ENCODE measurements at regions not wholly inside any gene's neighbourhood (a gene's known extent, or its start where the extent isn't known, plus 50 kb on each side); places are given as distances from the start of the nearest gene placed in this dataset.
"Not testable (repeated sequence)": the region's sequence is repeated elsewhere in the genome, so short reads cannot be mapped to it uniquely, and the experiment has no call there.

DNA sequence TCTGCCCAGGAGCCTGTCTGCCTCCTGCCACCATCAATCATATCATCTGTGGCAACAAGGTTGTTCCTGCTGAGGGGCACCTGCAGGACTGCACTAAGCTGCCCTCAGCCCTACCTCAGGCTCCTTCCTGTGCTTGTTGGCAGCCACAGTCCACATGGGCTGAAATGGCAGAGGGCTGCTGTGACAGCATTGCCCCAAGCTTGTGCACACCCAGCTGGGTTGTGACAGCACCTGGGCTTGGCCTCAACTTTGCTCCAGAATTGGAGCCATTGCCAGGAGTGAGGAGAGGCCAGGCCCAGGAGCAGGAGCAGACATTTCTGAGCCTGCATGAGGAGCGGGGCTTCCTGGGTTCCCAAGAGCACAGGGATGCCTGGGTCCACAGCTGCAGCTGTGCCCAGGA lies 340.9 kb upstream of the CHRM2 start:
- DNase-seq = no peak

DNA sequence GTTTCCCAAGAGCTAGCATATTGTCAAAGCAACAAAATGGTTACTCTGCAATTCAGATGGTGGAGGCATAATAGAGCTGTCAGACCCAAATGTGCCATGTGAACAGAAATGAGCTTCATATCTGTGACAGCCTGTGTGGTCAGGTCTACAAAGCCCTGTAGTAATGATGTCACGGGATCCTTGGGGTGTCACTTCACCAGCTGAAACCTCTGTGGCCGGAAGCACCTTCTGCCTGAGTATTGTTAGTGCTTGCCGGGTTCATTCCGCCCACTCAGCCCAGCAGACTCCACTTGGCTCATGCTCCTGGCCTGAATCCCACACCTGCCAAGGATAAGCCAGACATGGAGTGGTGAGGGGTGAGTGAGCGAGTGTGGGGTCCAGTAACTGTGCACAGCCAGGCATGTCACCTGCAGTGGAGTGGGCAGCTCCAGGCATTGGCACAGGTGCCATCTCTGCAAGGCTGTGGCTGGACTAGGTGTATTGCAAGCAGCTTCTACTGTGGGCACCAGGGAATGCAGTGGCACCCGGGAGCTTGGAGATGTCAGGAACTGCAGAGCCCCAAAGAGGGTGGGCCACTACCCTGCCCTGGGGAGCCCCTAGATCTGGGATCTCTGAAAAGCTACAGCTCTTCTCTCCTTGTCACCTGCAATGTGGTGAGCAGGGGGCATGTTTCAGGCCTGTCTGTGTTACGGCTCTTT lies 341.9 kb upstream of the CHRM2 start:
- DNase-seq = no peak

DNA sequence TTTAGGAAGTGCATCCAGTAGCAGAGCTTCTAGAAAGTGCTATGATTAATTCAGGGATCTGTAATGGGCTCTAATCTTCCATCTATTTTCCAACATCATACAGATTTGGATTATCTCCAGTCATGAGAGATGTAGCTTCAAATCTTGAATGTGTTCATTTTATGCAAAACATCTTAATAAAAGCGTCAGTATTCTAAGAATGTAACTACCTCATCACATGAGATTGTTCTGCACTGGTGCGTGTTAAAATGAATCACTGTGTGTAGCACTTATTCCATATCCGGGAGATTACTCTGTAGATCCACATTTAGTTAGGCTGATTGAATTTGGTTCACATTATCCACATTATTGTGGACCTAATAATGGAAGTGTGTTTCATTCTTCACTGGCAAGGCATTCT lies 344.9 kb upstream of the CHRM2 start:
- no peak for DNase-seq

DNA sequence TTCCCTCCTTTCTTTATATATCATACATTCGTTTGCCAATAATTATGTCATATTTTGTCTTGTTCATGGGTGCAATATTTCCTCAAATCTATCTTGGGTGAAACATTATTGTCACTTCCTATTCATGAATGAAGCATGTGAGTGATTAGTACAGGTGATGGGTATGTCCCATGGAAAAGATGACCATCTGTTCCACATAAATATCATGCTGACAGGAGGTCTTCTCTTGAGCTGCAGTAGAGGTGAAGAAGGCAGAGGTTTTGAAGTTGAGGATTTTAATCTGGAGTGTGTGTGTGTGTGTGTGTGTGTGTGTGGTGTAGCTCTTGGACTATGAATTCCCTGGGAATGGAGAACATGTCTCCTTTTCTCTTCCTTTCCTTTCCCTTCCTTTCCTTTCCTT lies 350.5 kb upstream of the CHRM2 start:
- DNase-seq = no peak

DNA sequence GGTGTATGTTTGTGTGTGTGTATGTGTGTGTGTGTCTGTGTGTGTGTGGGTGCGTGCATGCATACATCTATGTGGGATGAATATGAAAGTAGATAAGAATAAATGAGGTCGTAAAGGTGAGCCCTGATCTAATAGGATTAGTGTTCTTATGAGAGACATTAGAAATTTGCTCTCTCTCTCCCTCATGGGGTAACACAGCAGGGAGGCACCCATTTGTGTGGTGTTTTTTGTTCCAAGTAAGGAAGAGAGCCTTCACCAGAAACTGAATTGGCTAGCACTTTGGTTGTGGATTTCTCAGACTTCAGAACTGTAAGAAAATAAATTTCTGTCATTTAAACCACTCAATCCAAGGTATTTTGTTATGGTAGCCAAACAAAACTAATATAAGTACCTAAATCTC lies 353.7 kb upstream of the CHRM2 start:
- DNase-seq = no peak

DNA sequence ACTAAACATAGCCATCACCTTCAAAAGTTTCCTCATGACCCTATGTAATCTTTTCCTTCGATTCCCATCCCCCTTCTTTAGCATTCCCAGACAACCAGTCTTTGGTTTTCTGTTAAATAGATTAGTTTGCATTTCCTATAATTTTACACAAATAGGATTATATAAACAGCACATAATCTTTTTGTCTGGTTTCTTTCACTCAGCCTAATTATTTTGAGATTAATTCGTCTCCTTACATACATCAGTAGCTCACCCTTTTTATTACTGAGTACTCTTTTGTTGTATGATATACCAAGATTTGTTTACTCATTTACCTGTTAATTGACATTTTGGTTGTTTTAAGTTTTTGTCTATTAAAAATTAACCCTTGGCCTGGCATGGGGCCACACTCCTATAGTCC lies 354.7 kb upstream of the CHRM2 start:
- DNase-seq = no peak

DNA sequence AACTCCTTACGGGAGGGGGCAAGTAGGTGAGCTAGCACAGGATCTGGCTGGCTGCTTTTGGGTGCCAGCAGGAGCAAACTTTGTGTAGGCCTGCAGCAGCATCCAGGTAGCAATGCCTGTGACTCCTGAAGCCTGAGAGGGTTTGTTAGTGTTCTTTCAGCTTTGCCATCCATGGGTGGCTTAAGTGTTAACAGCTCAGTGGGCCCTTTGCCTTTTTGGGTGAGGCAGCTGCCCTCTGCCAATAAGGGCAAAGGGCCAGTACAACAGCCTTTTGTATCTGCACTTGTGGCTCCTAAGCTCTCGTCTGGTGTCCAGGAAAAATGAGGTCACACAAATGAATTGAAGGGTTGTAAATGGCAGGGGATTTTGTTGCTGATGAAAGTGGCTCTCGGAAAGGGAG lies 359.0 kb upstream of the CHRM2 start:
- DNase-seq = no peak

DNA sequence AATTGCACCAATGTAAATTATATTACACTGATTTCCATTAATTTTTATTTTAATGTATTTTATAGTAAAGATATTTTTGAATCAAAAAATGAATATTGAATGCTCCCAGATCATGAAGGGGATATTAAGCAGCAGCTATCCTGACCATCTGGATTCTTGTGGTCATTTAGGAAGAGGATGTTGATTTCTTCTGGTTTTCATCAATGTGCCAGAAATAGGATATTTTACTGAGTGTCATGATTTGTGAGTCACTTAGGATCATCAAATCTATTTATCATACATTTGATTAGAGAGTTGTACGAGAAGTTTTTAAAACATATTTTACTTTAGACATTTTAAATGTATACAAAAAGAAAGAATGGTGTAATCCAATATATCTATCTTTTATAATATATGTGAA lies 366.3 kb upstream of the CHRM2 start:
- no peak for DNase-seq

DNA sequence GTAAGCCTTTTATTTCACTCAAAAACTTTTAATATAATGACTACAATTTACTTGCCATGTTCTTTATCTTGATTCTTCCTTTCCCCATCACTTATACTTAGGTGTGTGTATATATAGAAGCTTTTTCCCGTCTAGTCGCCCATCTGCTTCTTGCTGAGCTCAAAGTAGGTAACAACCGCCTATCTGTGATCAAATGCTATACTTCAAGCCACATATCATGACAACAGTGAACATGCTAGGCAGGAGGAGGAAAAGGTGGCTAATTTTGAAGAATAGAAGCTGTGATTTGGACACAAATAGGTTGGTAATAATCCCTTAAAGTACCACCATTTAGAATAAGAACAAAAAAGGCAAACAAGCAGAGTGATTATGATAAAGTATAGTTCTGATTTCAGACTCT lies 367.3 kb upstream of the CHRM2 start:
- no peak for DNase-seq

DNA sequence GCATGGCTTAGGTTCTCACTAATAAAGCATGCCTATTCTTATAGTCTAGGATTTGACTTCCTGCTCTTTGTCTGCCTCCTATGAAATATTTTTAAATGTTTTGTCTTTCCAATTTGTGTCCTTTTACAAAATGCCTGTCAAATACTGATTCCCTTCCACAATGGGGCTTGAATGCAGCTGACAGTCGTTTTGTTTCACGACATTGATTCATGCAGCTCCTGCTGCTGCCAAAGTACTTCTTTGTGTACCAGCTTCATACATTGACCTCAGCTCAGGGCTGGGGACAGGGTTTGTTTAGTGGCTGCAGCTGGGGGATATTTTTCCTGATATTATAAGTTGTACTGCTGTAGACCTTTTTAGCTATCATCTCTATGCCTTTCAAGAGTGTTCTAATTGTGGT lies 371.9 kb upstream of the CHRM2 start:
- DNase-seq = no peak

DNA sequence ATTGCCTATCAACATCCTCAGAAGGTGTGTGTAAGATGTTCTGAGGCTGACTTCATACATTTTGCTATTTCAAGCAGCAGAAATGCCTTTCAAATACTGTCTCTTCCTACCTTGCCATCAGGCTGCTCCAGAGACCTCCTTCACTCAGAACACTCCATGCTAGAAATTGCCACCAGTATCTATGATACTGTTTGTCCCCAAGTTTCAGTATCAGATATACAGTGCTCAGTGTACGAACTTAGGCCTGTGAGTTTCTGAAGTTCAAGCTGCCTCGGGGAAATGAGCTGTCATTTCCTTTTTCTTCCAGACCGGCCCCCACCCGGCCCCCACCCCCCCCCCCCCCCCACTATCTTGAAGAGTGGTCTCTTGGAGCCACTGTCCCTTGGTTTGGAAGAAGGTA lies 373.4 kb upstream of the CHRM2 start:
- no peak for DNase-seq

DNA sequence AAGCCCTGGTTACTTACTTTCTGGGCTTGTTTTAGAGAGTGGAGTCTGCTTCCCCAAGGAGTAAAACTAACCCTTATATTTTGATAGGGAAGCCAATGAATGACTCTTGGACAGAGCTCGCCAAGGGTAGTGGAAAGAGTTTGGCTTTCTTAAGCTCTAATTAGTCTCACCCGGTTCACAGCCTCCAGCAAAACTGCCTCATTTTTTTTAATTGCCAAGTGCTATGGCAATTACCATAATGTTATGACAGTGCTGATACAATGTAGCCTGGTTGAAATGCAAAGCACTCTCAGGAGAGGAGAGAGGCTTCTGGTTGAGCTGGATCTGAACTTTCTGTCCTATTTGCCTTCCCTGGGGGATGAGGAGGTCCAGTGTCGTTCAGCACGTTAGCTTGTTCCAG lies 376.1 kb upstream of the CHRM2 start:
- no peak for DNase-seq

DNA sequence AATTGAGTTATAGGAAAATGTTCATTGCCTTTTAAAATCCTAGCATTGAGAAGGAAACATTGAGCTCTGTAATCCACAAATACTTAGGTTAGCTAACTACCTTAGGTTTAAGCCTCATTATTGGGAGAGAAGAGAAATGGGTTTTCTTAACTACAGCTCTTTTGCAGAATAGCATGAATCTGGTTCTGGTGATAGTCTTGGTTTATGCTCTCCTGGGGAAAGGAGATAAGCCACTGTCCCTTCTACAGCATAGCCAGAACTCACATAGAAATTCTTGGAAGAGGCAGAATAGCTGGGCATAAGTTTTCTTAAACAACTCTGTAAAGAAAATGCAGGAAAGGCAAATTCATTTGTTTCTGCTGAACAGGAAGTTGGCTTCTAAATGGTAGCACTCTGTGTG lies 378.6 kb upstream of the CHRM2 start:
- DNase-seq = no peak

DNA sequence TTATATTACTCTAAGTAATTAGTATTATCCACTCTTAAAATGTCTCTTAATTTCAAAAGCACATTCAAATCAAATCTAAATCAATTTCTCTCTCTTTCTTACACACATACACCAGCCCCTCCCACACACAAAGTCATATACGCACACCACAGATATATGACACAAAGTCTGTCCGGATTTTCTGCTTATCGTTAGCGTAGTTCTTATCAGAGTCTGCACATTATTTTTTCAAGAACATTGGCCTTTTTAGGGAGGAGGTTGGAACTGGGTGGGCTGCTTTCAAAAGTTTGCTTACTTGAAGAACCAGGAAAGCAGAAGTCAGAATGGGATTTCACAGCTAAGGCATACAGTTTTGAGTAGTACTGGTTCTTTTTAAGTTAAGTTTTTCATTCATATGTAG lies 387.6 kb upstream of the CHRM2 start:
- DNase-seq = no peak

DNA sequence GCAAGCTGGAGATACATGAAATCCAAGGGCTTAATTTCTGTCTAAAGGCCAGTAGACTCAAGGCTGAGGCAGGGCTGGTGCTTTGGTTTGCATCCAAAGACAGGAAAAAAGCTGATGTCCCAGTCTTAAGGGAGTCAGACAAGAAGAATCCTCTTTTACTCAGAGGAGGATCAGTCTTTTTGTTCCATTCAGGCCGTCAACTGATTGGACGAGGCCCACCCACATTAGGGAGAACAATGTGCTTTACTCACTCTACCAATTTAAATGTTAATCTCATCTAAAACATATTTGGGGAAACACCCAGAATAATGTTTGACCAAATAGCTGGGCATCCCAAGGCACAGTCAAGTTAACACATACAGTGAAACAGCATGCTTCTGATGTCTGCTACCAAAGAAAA lies 388.5 kb upstream of the CHRM2 start:
- no peak for DNase-seq

DNA sequence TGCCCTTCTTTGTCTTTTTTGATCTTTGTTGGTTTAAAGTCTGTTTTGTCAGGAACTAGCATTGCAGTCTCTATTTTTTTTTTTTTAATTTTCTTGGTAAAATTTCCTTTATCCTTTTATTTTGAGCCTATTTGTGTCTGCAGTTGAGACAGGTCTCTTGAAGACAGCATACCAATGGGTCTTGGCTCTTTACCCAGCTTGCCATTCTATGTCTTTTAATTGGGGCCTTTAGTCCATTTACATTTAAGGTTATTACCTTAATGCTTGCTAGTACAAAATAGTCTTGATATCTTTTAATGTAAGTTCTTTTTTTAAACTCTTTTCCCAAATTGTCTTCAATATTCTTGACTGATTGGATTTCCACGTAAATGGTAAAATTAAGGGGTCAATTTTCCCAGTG lies 398.3 kb upstream of the CHRM2 start:
- DNase-seq = no peak

DNA sequence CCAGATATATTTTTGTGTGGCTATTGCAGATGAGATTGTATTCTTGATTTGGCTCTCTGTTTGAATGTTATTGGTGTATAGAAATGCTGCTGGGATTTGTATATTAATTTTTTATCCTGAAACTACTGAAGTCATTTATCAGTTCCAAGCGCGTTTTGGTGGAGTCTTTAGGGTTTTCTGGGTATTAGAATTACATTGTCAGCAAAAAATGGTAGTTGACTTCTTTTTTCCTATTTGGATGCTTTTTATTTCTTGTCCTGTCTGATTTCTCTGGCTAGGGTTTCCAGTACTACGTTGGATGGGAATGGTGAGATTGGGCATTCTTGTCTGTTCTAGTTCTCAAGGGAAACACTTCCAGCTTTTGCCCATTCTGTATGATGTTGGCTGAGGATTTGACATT lies 415.5 kb upstream of the CHRM2 start:
- no peak for DNase-seq

DNA sequence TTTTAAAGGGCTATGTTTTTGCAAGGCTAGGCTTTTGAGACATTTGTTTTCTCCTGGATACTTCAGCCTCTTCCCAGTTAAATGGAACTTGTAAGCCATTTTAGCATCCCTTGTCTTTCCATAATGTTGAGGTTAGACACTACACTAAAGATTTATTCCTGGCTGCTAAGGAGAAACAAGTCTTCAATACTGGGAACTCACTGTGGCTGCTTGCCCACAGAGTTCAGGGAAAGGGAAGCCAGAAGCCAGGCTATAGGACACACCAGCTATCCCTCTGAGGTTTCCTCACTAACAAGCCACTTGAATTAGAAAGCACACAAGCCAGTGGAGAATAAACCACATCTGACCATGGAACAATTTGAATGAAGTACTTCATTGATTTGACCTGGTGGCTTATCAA lies 421.7 kb upstream of the CHRM2 start:
- DNase-seq = no peak

DNA sequence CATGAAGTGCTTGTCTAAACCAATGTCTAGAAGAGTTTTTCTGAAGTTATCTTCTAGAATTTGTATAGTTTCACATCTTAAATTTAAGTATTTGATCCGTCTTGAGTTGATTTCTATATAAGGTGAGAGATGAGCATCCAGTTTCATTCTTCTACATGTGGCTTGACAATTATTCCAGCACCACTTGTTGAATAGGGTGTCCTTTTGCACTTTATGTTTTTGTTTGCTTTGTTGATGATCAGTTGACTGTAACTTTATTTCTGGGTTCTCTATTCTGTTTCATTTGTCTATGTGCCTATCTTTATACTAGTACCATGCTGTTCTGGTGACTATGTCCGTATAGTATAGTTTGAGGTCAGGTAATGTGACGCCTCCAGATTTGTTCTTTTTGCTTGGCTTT lies 426.6 kb upstream of the CHRM2 start:
- no peak for DNase-seq

DNA sequence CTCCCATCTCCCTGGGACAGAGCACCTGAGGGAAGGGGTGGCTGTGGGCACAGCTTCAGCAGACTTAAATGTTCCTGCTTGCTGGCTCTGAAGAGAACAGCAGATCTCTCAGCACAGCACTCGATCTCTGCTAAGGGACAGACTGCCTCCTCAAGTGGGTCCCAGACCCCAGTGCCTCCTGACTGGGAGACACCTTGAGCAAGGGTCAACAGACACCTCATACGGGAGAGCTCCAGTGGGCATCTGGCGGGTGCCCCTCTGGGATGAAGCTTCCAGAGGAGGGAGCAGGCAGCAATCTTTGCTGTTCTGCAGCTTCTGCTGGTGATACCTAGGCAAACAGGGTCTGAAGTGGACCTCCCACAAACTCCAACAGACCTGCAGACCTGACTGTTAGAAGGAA lies 436.7 kb upstream of the CHRM2 start:
- not testable (repeated sequence) for DNase-seq

DNA sequence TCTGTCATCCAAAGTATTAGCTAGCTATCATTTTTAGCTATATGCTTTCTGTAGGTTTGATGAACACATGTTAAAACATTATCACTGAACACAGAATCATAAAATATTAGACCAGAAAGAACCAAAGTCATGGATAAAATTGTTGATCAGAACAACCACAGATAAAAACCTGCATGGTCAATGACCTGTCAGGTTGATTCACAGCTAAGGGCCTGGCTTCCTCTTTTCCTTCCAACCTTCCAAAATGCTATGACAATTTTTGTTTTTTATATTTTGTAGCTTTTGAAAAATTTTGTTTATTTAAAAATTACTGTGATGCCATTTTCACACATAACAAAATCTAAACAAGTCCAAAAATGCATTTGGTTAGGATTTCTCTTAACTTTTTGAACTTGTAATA lies 444.4 kb upstream of the CHRM2 start:
- no peak for DNase-seq

DNA sequence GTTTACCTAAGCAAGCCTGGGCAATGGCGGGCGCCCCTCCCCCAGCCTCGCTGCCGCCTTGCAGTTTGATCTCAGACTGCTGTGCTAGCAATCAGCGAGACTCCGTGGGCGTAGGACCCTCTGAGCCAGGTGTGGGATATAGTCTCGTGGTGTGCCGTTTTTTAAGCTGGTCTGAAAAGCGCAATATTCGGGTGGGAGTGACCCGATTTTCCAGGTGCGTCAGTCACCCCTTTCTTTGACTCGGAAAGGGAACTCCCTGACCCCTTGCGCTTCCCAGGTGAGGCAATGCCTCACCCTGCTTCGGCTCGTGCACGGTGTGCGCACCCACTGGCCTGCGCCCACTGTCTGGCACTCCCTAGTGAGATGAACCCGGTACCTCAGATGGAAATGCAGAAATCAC lies 442.6 kb upstream of the MTPN start:
- DNase-seq = not testable (repeated sequence)

DNA sequence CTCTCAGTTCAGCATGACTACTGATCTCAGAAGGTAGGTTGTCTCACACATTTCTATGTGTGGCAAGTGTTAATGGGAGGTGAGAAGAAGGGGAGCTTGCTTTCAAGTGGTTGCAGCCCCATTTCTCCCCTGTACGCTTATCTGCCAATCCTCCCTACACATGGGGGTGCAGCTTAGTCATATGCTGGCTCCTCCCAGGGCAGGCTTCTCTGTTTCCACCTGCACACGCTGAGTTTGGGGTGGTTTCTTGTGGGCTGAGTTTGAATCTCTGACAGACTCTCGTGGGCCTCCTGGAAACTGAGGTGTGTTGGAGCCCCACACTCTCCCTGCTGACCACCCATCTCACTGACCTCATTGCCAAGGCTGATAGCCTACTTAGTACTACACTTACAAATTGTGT lies 435.8 kb upstream of the MTPN start:
- DNase-seq = no peak

DNA sequence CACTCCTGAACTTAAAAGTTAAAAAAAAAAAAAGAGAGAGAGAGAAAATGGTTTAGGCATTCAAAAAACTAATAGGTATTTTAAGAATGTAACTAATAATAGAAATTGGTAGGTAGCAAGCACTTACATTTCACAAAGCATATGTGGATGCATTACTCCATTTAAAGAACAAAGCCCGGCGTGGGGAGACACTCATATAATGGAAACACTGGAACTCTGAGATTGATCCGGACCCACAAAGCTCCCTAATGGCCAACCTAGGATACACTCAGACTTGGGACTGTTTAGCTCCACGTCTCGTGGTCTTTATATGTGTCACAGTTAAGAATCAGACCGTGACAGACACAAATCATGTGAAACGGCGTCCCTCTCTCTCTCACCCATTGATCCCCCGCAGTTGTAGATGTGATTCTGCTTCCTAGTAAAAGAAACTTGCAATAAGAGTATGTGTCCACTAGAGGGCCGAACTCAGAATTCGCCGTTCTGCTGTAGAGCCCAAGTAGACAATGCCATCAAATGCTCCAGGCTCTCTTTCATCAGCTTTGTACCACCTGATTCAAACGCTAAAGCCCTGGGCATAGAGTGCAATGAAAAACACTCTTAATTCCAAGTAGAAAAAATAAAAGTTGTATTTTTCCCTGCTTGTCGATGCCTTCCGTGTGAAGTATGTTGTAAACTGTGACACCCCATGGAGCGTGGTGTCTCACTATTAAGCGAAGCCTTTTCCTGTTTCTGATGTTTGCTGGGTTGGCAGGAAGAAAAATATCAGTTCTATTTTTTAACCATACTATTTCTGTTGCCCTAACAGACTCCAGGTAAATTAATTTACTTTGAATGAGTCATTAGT lies 429.0 kb upstream of the MTPN start:
- peak; percentile 10 for DNase-seq

DNA sequence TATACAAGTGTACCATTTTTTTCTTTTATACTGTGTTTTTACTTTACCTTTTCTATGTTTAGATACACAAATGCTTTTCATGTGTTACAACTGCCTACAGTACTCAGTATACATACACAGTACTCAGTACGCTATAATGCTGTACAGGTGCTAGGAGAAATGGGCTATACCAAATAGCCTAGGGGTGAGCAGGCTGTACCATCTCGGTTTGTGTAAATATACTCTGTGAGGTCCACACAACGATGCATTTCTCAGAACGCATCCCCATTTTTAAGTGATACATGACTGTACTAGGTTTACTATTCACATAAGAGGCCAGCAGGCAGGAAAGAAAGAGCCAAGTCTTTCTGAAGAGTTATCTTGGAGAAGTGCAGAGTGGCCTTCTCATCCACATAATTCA lies 426.4 kb upstream of the MTPN start:
- no peak for DNase-seq

Measured in stimulated activated CD4-positive, alpha-beta T cell treated with anti-CD3 and anti-CD28 coated beads, Interleukin-4, amount 100 ng/mL, for 24 hours (primary cell).